Gastroesophageal sphincter (tissue), 3 donors: ENCODE measurements at regions not wholly inside any gene's neighbourhood (a gene's known extent, or its start where the extent isn't known, plus 50 kb on each side); places are given as distances from the start of the nearest gene placed in this dataset.

Experiments used
- CTCF ChIP-seq, 4 experiments: fragments of 200-600 bp in 2 of 4; fragments of 450-650 bp in 2 of 4; sonication (generic) in 1 of 4; IDR thresholded peaks; one replicate each; pipeline ENCODE4 v1.5.1; 2017 to 2019; ENCODE audit warnings: antibody characterized with exemption in 4 of 4, mild to moderate bottlenecking in 2 of 4, moderate library complexity in 2 of 4
- EP300 ChIP-seq: sonication (generic); formaldehyde crosslinking; IDR thresholded peaks from one replicate; pipeline ENCODE4 v1.6.1; 2017; ENCODE audit warnings: antibody characterized with exemption, mild to moderate bottlenecking
- POLR2A ChIP-seq, 2 donors: fragments of 450-650 bp; IDR thresholded peaks; one replicate each; pipeline ENCODE4 v1.6.1; 2017; ENCODE audit warnings: antibody characterized with exemption in 2 of 2, mild to moderate bottlenecking in 2 of 2, moderate library complexity in 1 of 2

- TF ChIP-seq CTCF (IDR thresholded peaks at IDR 0.05), result no peak
- TF ChIP-seq EP300, result no peak
- no peak for TF ChIP-seq POLR2A (IDR thresholded peaks at IDR 0.05)
These were observed 820.5 kb upstream of the CELF4 start for GRCh38 chr18:38386146-38386545.
